Upper lobe of right lung (tissue), 1 donor: ENCODE measurements at regions not wholly inside any gene's neighbourhood (a gene's known extent, or its start where the extent isn't known, plus 50 kb on each side); places are given as distances from the start of the nearest gene placed in this dataset.

ENCODE experiments used
- ATAC-seq: fragments of 200-7000 bp; cut with Tn5 transposase; one replicate; pipeline ENCODE4 v1.9.1; 2020; ENCODE audit warnings: mild to moderate bottlenecking, moderate library complexity
- DNase-seq: peaks from one replicate; pipeline ENCODE4 v3.0.0-alpha.2; 2020
- H3K27ac ChIP-seq: fragments of 200-600 bp; one replicate; pipeline ENCODE4 v1.8.0; 2022
- H3K27me3 ChIP-seq: fragments of 200-600 bp; one replicate; pipeline ENCODE4 v1.8.0; 2022; ENCODE audit warnings: mild to moderate bottlenecking
- H3K36me3 ChIP-seq: fragments of 200-600 bp; one replicate; pipeline ENCODE4 v1.8.0; 2022
- H3K4me1 ChIP-seq: fragments of 200-600 bp; one replicate; pipeline ENCODE4 v1.8.0; 2022
- H3K4me3 ChIP-seq: fragments of 200-600 bp; one replicate; pipeline ENCODE4 v1.8.0; 2022; ENCODE audit warnings: mild to moderate bottlenecking
- H3K9me3 ChIP-seq: fragments of 200-600 bp; one replicate; pipeline ENCODE4 v1.8.0; 2022
- CTCF ChIP-seq: fragments of 200-600 bp; IDR thresholded peaks from one replicate; pipeline ENCODE4 v1.8.0; 2022; ENCODE audit warnings: antibody characterized with exemption
- intact Hi-C: fragments of 100-400 bp; cut with DNase I; formaldehyde crosslinking; loops from one replicate; pipeline ENCODE4 v1.11.0; 2022
- donor health status: DM: no; HTN: yes; CAD: no; lungs with severe emphysema.

DNA sequence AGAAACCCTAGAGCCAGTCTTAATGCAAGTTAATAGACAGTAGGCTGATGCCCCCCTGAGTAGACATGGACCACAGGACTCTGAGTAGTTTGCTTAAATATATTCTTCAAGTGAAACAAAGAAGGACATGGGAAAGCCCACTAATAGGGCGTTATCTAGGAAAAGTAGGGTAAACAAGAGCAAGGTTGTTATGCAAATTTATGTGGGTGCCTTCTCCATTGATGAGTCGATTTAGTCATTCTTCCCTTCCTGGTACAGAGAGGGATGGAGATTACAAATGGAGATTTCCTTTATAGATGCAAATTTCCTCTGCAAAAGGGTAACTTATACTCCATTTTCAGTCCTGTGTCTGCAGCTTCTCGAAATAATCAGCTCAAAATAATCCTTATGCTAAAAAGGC, 262.0 kb downstream of the CD83 start:
- no peaks in the 10 kb centered on the region for H3K27me3 ChIP-seq
- intact Hi-C loops, result no loop called here
- ATAC-seq, result no peak

GRCh38 chr6:14380086-14380820, 262.7 kb downstream of the CD83 start:
- no peak for TF ChIP-seq CTCF
- no peak for ATAC-seq
- Histone ChIP-seq H3K9me3 (no peaks in the 10 kb centered on the region), H3K4me1 (no peaks in the 10 kb centered on the region), H3K36me3 (no peaks in the 10 kb centered on the region), H3K27me3 (no peaks in the 10 kb centered on the region), H3K4me3 (no peak overlapping the region), H3K27ac (no peak overlapping the region)
- DNase-seq, result no peak
- intact Hi-C loops, result no loop called here

More for the DNA sequence above, 262.0 kb downstream of the CD83 start:
- no peak for DNase-seq
- H3K4me1 ChIP-seq, result no peaks in the 10 kb centered on the region
- TF ChIP-seq CTCF, result no peak
- H3K27ac ChIP-seq, result no peak overlapping the region
- no peak overlapping the region for H3K4me3 ChIP-seq
- H3K9me3 ChIP-seq, result no peaks in the 10 kb centered on the region
- H3K36me3 ChIP-seq, result no peaks in the 10 kb centered on the region

DNA sequence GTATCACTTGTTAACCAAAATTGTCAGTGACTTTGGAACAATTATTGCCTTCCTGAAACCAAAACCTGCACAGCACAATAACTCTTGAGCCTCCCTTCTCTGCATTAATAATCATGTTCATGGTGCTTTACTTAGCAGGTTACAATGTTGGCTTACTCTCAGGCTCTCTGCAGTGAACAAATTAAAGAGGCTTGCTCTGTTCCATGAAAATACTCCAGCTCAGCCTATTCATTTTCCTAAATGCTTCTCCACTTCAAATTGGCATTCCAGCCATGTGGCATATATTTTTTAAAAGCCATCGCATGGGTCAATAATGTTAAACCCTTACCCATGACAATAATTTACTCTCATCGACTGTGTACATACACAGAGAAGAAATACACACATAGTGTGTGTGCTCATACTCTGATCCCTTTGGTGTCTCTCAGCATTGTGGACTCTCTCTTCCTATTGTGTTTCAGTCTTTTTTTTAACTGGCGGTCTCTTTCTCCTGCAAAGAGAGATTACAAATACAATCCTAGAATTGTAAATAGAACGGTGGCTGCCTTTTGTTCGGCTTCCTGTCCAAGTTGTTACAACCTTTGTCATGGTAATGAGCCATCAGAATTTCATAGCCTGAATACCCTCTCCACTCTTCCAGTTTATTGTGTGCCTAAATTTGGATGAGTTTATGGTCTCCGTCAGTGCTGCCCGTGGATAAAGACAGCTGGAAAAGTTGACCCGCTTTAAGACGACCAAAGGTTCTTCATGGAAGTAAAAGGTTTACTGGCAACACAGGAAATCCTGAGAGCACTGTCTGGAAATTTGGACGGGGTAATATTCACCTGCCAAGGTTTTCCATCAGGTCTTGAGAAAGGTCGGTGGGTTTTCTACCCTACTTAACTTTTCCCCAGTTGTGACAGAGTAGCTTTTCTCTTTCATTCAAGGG, 263.6 kb downstream of the CD83 start:
- ATAC-seq (no peak), DNase-seq (no peak)
- Histone ChIP-seq H3K36me3 (no peaks in the 10 kb centered on the region), H3K27ac (no peak overlapping the region), H3K27me3 (no peaks in the 10 kb centered on the region), H3K4me1 (no peaks in the 10 kb centered on the region), H3K4me3 (no peak overlapping the region), H3K9me3 (no peaks in the 10 kb centered on the region)
- intact Hi-C loops, result no loop called here
- TF ChIP-seq CTCF, result no peak

DNA sequence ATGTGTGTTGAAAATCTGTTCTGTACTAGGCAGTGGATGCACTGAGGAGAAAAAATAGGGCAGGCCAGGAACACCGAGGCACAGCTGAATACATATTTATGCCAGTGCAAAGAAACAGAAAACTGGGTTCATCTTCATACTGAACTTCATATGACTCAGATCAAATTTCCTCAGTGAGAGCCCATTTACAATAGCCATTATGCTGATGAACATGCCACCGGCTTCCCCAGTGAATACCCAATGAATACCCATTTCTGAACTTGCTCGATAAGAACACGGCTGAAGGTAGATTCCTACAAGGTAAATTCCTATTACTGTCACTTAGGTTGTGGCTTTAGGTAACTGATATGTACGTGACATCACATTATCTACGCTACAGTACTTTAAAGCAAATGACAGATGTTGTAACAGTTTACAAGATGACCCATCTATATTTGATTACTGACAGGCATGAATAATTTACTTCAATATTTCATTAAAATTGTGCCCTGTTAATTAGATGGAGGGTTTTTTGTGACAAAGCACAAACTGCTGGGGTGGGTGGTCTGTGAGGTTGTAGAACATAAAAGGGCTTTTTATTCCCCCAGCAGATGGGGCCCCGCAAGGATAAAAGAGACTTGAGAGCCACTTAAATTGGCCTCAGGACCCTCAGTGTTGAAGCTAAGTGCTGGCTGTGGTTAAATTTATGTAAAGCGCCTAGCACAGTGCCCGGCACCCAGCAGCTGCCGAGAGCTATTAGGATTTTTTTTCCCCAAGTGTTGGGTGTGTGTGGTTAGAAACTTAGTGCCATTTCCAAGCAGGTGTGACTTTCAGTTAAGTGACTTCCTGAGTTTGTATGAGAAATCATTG, 264.5 kb downstream of the CD83 start:
- no peak for TF ChIP-seq CTCF
- Histone ChIP-seq H3K36me3 (no peaks in the 10 kb centered on the region), H3K27me3 (no peaks in the 10 kb centered on the region), H3K4me3 (no peak overlapping the region), H3K4me1 (no peaks in the 10 kb centered on the region), H3K27ac (no peak overlapping the region), H3K9me3 (no peaks in the 10 kb centered on the region)
- ATAC-seq, result no peak
- DNase-seq, result no peak
- intact Hi-C loops, result no loop called here

GRCh38 chr6:14382678-14383236, 265.2 kb downstream of the CD83 start:
- intact Hi-C loops, result no loop called here
- no peak overlapping the region for H3K27ac ChIP-seq

More at GRCh38 chr6:14382678-14383236, 265.2 kb downstream of the CD83 start:
- DNase-seq, result no peak
- ATAC-seq, result no peak
- Histone ChIP-seq H3K4me1 (no peaks in the 10 kb centered on the region), H3K9me3 (no peaks in the 10 kb centered on the region), H3K4me3 (no peak overlapping the region), H3K36me3 (no peaks in the 10 kb centered on the region), H3K27me3 (no peaks in the 10 kb centered on the region)
- TF ChIP-seq CTCF, result no peak
